GF-D8 (cell line): ENCODE measurements at regions not wholly inside any gene's neighbourhood (a gene's known extent, or its start where the extent isn't known, plus 50 kb on each side); places are given as distances from the start of the nearest gene placed in this dataset.
"Not testable (repeated sequence)": the region's sequence is repeated elsewhere in the genome, so short reads cannot be mapped to it uniquely, and the experiment has no call there.

ENCODE experiments used
- DNase-seq: peaks from one replicate; lab custom pipeline; 2025; lab: John Stamatoyannopoulos, UW

GRCh38 chr20:26373066-26373465 is 676.4 kb upstream of the ZNF337 start:
- not testable (repeated sequence) for DNase-seq

- no peak for DNase-seq
Observed at GRCh38 chr20:26354511-26354910, 657.9 kb upstream of the ZNF337 start.

- no peak for DNase-seq
Observed at GRCh38 chr20:26347396-26347795, 650.7 kb upstream of the ZNF337 start.

GRCh38 chr20:26340460-26341065 is 643.9 kb upstream of the ZNF337 start:
- not testable (repeated sequence) for DNase-seq

GRCh38 chr20:26324177-26324576 is 627.5 kb upstream of the ZNF337 start:
- DNase-seq = no peak

- no peak for DNase-seq
Observed at GRCh38 chr20:26315054-26315453, 618.4 kb upstream of the ZNF337 start.

GRCh38 chr20:26309720-26310119 is 613.1 kb upstream of the ZNF337 start:
- not testable (repeated sequence) for DNase-seq

- DNase-seq = no peak
Observed at GRCh38 chr20:26308961-26309360, 612.3 kb upstream of the ZNF337 start.

GRCh38 chr20:26295006-26295405 is 598.4 kb upstream of the ZNF337 start:
- no peak for DNase-seq

- not testable (repeated sequence) for DNase-seq
Observed at GRCh38 chr20:26288379-26289061, 591.9 kb upstream of the ZNF337 start.

GRCh38 chr20:26279238-26279637 is 582.6 kb upstream of the ZNF337 start:
- no peak for DNase-seq

GRCh38 chr20:26277339-26277738 is 580.7 kb upstream of the ZNF337 start:
- no peak for DNase-seq

- DNase-seq = no peak
Observed at GRCh38 chr20:26276554-26277210, 580.0 kb upstream of the ZNF337 start.

- not testable (repeated sequence) for DNase-seq
Observed at GRCh38 chr20:26268762-26269161, 572.1 kb upstream of the ZNF337 start.

GRCh38 chr20:26260925-26261324 is 564.3 kb upstream of the ZNF337 start:
- DNase-seq = not testable (repeated sequence)

- DNase-seq = not testable (repeated sequence)
Observed at GRCh38 chr20:26252311-26252975, 555.8 kb upstream of the ZNF337 start.

GRCh38 chr20:26251376-26251775 is 554.7 kb upstream of the ZNF337 start:
- DNase-seq = not testable (repeated sequence)

- not testable (repeated sequence) for DNase-seq
Observed at GRCh38 chr20:26250249-26251114, 553.8 kb upstream of the ZNF337 start.

GRCh38 chr20:26243731-26244130 is 547.1 kb upstream of the ZNF337 start:
- DNase-seq = no peak

- DNase-seq = not testable (repeated sequence)
Observed at GRCh38 chr20:26220609-26221008, 524.0 kb upstream of the ZNF337 start.

- not testable (repeated sequence) for DNase-seq
Observed at GRCh38 chr20:26219546-26219945, 522.9 kb upstream of the ZNF337 start.

GRCh38 chr20:26218301-26218700 is 521.6 kb upstream of the ZNF337 start:
- DNase-seq = no peak
